Nephron progenitor cell (in vitro differentiated cells): ENCODE measurements at regions not wholly inside any gene's neighbourhood (a gene's known extent, or its start where the extent isn't known, plus 50 kb on each side); places are given as distances from the start of the nearest gene placed in this dataset.

Experiments
- DNase-seq: peaks from one replicate; pipeline ENCODE4 v3.0.0; 2021
- H3K27ac Mint-ChIP-seq: 2 replicates; pipeline ENCODE4 v1.8.0; 2021; ENCODE audit warnings: mild to moderate bottlenecking, moderate library complexity, mixed read lengths
- H3K27me3 Mint-ChIP-seq: 2 replicates; pipeline ENCODE4 v1.8.0; 2021; ENCODE audit warnings: mild to moderate bottlenecking, low read depth, mixed read lengths; ENCODE audit not compliant: poor library complexity
- H3K36me3 Mint-ChIP-seq: 2 replicates; pipeline ENCODE4 v1.8.0; 2021; ENCODE audit warnings: low read depth, mixed read lengths
- H3K4me1 Mint-ChIP-seq: 2 replicates; pipeline ENCODE4 v1.8.0; 2021; ENCODE audit warnings: mixed read lengths
- H3K4me3 Mint-ChIP-seq: 2 replicates; pipeline ENCODE4 v1.8.0; 2021; ENCODE audit warnings: mild to moderate bottlenecking, moderate library complexity, mixed read lengths
- H3K9me3 Mint-ChIP-seq: 2 replicates; pipeline ENCODE4 v1.8.0; 2021; ENCODE audit warnings: mild to moderate bottlenecking, moderate library complexity, mixed read lengths
- CTCF ChIP-seq: fragments of 200-600 bp; sonication (generic); IDR thresholded peaks from 2 replicates; pipeline ENCODE4 v1.5.0; 2021; ENCODE audit warnings: antibody characterized with exemption

GRCh38 chr22:27454807-27455450 is 346.6 kb downstream of the MN1 start:
- H3K27ac Mint-ChIP-seq, result no peak overlapping the region
- peak; percentile 49 for DNase-seq
- peaks cover 4% of the 10 kb centered on the region for H3K36me3 Mint-ChIP-seq
- peaks cover 34% of the 10 kb centered on the region for H3K4me1 Mint-ChIP-seq
- H3K27me3 Mint-ChIP-seq, result peaks cover 88% of the 10 kb centered on the region
- peaks cover 19% of the 10 kb centered on the region for H3K9me3 Mint-ChIP-seq
- H3K4me3 Mint-ChIP-seq, result no peak overlapping the region
- TF ChIP-seq CTCF, result no peak

- H3K4me1 Mint-ChIP-seq, result peaks cover 39% of the 10 kb centered on the region
- no peak for TF ChIP-seq CTCF
These were observed 346.0 kb downstream of the MN1 start for GRCh38 chr22:27455526-27455925.

GRCh38 chr22:27456696-27457503 is 344.7 kb downstream of the MN1 start:
- TF ChIP-seq CTCF, result no peak
- Mint-ChIP-seq H3K36me3 (no peaks in the 10 kb centered on the region), H3K4me3 (no peak overlapping the region), H3K9me3 (peaks cover 4% of the 10 kb centered on the region), H3K4me1 (peaks cover 53% of the 10 kb centered on the region), H3K27ac (no peak overlapping the region), H3K27me3 (peaks cover 92% of the 10 kb centered on the region)
- no peak for DNase-seq

More at GRCh38 chr22:27455526-27455925, 346.0 kb downstream of the MN1 start:
- DNase-seq, result no peak
- peaks cover 13% of the 10 kb centered on the region for H3K9me3 Mint-ChIP-seq
- H3K27me3 Mint-ChIP-seq, result peaks cover 89% of the 10 kb centered on the region
- no peak overlapping the region for H3K4me3 Mint-ChIP-seq
- no peak overlapping the region for H3K27ac Mint-ChIP-seq
- peaks cover 3% of the 10 kb centered on the region for H3K36me3 Mint-ChIP-seq

GRCh38 chr22:27459999-27460398 is 341.6 kb downstream of the MN1 start:
- H3K9me3 Mint-ChIP-seq, result peaks cover 6% of the 10 kb centered on the region

GRCh38 chr22:27460591-27461347 is 340.8 kb downstream of the MN1 start:
- Mint-ChIP-seq H3K9me3 (peaks cover 6% of the 10 kb centered on the region), H3K4me1 (peaks cover 49% of the 10 kb centered on the region), H3K27ac (no peak overlapping the region), H3K36me3 (no peaks in the 10 kb centered on the region), H3K4me3 (no peak overlapping the region), H3K27me3 (peaks cover 81% of the 10 kb centered on the region)
- DNase-seq, result no peak
- TF ChIP-seq CTCF, result no peak

More at GRCh38 chr22:27459999-27460398, 341.6 kb downstream of the MN1 start:
- Mint-ChIP-seq H3K4me3 (no peak overlapping the region), H3K27me3 (peaks cover 87% of the 10 kb centered on the region), H3K4me1 (peaks cover 56% of the 10 kb centered on the region), H3K27ac (no peak overlapping the region), H3K36me3 (no peaks in the 10 kb centered on the region)
- DNase-seq, result no peak
- TF ChIP-seq CTCF, result no peak
